MV-4-11 (cell line): ENCODE measurements at regions not wholly inside any gene's neighbourhood (a gene's known extent, or its start where the extent isn't known, plus 50 kb on each side); places are given as distances from the start of the nearest gene placed in this dataset.
A peak's percentile ranks its signal among the peaks of the same experiment; 100 is the strongest.

Experiments used
- DNase-seq: peaks from one replicate; lab custom pipeline; 2025; lab: John Stamatoyannopoulos, UW

DNA sequence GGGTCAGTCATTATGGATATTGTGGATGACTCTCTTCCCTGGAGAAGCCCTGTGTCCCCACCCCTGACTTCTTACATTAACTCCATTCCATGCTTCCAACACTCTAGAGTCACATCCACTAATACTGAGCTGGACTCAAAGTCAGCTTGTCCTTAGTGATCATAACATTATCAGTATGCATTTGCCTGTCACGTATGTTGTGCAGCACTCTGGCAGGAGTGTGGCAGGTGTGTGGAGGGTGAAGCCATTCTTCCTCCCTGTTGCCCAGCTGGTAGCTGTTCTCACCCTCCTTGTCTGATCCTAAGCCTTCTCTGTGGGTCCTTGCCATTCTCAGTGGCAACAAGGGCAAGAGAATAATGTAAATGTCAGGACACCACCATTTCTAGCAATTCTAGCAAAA, 334.1 kb upstream of the RAB6C start:
- no peak for DNase-seq

DNA sequence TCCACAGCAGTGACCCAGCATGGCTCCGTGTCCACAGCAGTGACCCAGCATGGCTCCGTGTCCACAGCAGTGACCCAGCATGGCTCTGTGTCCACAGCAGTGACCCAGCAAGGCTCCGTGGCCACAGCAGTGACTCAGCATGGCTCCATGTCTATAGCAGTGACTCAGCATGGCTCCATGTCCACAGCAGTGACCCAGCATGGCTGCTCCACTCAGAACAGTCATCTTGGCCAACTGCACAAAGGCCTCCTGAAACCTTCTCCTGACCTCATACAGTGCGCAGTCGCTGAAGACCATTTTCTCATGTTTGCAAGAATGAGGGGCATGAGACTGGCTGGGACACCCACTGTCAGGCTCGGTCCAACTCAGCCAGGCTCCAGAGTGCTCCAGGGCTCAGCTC, 333.4 kb upstream of the RAB6C start:
- no peak for DNase-seq

DNA sequence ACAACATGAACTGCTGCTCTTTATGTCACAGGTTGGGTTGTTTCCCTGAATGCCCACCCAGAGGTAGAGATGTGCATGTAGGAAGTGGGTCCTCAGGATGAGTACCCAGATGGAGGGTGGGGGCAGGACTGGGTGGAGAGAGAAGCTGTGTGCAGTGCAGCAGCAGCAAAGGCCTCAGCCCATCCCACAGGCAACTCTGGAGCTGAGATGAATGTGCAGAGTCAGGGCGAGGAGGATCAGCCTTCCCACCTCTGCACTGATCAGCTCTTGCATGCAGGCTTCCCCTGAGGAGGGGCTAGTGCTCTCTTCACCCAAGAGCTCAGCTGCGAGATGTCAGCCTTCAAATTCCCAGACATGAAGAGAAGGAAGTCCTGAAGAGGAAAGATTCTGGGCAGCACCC, 326.2 kb upstream of the RAB6C start:
- no peak for DNase-seq

DNA sequence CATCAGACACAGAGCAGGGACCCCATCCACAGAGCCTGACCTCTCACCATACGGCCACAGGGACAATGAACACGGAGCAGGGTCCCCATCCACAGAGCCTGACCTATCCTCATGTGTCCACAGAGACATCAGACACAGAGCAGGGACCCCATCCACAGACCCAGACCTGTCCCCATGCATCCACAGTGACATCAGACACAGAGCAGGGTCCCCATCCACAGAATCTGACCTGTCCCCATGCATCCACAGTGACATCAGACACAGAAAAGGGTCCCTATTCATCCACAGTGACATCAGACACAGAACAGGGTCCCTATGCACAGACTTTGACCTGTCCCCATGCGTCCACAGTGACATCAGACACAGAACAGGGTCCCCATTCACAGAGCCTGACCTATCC, 325.1 kb upstream of the RAB6C start:
- DNase-seq = no peak

DNA sequence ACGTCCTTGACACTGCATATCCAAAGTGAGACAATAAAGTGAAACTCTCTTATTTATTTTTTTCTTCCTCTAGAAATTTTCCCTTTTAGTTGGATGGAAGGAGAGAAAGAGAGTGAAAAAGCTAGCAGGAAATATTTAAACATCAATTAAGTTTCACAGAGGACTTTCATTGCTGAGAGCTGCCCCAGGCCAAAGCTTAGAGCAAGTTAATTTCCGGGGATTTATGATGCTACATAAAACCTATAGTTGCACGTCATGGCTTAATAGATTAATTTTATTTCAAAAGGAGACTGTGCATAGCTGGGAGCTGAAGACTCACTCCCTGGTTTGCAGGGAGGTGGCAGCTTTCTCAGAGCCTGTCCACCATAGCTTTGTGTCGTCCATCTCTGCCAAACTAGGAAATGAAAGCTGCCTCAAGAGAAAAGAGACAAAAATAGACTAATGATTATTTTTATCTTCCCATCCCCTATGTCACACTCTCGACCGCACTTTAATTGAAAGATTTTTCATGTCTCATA, 323.3 kb upstream of the RAB6C start:
- DNase-seq = no peak

DNA sequence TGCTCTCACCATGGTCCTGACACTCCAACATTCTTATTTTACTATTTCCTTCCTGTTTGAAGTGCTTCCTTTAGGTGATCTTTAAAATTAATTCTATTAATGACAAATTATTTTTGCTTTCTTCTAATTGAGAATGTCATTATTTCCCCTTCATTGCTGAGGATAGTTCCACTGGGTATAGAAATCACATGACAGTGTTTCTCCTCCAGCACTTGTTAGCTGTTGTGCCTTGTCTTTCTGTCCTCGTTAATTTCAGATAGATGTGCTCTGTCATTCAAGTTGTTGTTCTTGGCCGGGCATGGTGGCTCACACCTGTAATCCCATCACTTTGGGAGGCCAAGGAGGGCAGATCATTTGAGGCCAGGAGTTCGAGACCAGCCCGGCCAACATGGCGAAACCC, 321.0 kb upstream of the RAB6C start:
- DNase-seq = no peak

DNA sequence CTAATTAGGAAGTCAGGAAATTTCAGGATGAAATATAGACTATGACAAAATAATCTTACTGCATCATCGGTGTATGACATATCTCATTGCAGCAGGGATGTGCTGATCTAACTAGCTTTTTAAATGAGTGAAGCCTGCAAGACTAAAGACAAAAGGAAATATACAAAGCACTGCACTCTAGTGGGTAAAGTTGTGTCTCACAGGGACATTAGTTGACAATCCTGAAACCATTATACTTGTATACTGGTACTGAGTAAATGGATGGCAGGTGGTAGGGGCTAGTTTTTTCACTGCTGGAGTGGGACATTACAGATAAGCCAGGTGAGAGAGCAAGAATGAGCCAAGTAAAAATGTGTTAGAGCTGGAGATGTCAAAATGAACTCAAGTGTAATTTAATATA, 317.5 kb upstream of the RAB6C start:
- DNase-seq = peak; percentile 10

DNA sequence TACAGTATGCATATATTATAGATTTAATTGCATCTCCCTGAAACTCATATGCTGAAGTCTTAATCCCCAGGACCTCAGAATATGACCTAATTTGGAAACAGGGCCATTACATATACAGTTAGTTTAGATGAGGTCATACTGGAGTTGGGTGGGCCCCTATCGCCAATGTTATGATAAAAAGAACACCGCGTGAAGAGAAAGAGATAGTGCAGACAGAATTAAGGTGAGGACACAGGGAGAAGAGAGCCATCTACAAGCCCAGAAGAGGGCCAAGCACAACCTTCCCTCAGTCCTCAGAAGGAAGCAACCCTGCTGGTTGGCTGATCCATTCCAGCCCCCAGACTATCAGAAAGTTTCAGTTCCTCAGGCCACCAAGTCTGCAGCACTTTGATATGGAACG, 311.9 kb upstream of the RAB6C start:
- DNase-seq = peak; percentile 65

DNA sequence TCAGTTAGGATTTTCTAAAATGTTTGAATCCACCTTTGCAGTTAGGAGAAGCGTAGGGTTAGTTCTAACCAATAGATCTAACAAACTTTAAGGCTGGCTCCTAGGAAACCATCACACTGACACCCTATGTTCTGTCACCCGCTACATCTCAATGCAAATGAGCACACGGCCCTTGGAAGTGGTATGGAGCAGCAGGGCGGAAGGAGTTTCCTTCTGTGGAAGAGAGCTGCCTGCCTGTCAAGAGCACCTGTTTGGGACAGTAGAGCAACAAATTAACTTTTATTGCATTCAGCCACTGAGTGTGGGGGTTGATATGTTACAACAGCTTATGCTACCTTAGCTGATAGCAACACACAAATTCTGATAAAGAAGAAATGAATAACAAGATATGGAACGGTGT, 306.9 kb upstream of the RAB6C start:
- DNase-seq = no peak

DNA sequence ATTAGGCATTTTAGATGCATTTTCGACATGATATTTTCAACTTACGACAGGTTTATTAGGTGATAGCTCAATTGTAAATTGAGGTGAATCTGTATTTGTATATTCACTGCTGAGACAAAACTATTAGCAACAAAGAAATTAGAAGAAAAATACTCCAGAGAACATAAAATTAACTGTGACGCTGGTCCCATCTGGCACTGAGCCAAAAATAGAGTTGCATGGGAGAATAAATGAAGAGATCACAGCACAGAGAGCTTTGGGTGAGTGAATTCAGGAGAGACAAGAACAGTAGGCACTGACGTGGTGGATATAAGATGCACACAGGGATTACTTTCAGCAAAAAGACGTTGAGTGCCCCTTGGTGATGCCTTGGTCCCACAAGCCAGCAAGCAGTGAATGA, 306.2 kb upstream of the RAB6C start:
- no peak for DNase-seq

DNA sequence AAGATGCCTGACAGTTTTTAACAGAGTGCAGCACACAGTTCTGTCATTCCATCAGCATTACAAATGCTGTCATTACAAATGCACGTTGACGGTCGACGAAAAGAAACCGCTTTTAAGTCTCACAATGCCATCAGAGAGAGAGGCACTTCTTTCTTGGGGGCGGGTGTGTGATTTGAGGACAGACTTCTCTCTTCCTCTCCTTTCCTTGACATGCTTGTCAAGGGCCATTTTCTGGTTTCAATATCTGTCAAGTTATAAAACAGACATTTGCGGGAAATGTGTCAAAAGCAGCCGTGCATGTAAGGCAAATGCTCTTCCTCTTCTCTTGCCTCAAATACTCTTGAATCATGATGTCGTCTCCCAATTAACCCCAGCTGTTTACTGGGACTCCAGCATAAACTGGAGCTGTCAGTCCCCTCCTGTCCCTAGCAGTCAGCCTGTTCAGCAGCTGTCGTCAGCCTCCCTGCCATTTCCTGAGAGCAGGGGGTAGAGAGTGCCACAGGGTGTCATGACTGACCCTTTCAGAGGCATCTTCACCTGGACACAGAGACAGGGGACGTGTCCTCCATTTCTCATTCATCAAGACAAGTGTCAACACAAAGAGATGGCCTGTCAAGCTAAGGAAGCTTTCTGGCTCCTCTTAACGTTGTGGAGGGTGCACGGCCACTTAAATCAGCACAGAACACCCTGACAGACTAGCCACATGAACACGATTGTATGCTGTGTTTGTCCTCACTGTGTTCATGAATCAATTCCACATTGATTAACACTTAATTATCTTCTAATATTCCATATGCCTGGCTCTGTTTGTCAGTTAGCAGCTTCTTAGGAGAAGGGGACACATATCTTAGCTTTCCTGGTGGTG, 305.4 kb upstream of the RAB6C start:
- DNase-seq = no peak

DNA sequence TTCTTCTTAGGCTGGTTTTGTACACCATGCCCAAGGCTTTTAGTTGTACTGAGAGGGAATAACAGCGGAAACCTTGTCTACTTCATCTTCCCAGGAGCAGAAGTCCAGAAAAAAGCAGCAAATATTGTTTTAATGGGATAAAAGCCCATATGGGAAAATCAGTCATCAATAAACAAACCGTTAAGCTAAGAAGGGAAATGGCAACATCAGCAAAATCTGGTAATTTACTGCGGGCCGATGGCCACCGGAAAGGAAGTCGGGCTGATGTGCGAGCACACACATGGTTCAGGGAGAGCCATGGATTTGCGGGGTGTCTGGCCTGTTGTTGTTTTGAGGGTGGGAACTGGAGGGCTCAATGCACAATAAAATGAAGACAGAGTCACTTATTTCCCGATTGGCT, 300.7 kb upstream of the RAB6C start:
- DNase-seq = no peak

DNA sequence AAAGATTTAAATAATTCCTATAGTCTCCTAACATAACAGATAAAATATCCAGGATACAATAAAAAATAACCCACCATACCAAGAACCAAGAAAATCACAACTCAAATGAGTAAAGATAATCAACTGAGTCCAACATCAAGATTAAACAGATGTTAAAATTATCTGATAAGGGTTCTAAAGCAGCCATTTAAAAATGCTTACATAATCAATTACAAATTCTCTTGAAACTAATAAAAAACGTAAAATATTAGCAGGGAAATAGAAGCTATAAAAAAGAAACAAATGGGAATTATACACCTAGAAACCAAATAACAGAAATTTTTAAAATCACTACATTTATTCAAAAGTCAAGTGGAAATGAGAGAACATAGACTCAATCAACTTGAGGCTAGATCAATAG, 297.7 kb upstream of the RAB6C start:
- no peak for DNase-seq

DNA sequence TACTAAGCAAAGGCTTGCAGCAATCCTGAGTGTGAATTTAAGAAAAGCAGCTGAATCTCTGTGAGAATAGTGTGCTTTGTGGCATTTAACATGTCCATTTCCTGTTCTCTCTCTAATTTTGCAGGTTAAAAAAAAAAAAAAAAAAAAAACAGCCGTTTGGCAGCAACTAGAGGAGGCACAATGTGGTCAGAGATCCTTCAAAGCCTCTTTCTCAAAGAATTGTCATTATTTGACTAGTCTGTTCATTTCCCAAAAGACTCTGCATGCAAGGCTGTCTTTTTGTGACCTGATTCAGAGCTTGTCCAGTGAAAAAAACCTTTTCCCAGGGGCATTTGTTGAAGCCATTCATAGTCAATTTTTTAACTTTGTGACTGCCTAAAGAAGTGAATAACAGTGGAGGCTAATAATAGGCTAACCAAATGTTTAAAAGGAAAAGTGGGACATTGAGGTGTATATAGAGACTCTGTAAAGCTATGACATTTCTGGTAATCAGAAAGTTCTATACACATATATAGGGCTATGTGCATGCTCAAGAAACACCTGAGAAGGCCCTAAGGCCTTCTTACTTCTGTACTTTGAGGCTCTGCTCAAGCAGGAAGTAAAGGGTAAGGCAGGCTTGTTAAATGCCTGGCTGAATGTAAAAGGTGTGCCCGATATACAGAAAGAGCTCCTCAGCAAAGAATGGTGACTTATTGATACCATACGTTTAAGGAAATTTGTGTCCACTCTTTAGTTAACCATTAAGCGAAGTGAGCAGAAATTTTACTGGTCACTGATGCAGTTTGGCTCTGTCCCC, 289.6 kb upstream of the RAB6C start:
- no peak for DNase-seq

DNA sequence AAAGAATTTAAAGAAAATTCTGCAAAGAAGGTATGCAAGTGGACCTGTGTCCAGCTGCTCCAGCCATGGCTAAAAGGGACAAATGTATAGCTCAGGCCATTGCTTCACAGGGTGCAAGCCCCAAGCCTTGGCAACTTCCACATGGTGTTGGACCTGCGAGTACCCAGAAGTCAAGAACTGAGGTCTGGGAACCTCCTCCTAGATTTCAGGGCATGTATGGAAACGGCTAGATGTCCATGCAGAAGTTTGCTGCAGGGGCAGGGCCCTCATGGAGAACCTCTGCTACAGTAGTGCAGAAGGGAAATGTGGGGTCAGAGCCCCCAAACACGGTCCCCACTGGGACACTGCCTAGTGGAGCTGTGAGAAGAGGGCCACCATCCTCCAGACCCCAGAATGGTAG, 284.0 kb upstream of the RAB6C start:
- DNase-seq = no peak

DNA sequence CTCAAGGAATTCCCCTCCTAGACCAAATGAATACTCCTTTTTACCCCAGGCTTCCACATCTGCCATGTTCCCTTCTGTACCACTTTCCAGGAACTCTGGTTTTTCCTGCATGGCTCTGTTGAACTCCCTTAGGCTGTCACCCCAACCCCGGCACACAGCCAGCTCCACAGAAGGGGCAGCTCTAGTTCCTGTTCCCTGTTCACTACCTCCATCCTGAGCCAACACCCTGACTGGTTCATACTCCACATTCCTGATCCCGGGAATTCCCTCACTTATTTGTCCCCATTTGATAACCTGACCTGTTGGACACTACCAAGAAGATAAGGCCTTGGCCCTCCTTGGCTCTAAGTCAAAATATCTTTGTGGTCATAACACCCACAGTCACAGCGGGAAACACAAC, 280.9 kb upstream of the RAB6C start:
- DNase-seq = no peak

DNA sequence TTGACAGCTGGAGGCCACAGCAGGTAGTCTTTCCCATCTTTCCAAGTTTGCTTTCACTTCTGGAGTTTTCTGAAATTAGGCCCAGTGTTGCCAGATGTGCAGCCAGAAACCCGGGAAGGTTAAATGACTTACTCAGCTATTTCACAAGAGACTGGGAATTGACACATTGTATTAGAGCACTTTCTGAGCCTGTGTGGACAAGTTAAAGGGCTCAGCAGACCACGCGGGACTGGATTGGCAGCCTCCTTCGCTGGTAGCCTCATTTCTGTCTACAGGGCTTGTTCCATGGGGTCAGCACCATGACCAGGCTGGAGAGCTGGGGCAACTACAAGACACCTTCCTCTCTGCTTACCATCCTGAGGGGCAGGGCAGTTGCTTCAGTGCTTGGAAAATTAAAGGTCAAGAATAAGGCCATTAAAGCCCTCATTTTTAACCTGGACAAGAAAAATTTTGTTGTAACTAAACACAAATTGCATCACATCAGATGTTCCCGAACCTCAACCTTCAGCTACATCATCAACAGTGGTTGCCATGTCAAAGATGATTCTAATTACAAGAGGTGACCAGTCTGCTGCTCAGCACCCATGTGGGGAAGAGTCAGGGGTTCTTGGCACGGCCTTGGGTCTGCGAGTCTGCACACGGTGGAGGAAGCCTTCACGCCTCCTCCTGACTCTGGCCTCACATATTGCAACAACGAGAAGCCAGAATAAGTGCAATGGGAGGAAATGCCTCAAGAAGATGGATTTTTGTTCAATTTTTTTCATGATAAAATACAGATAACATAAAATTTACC, 279.5 kb upstream of the RAB6C start:
- no peak for DNase-seq

DNA sequence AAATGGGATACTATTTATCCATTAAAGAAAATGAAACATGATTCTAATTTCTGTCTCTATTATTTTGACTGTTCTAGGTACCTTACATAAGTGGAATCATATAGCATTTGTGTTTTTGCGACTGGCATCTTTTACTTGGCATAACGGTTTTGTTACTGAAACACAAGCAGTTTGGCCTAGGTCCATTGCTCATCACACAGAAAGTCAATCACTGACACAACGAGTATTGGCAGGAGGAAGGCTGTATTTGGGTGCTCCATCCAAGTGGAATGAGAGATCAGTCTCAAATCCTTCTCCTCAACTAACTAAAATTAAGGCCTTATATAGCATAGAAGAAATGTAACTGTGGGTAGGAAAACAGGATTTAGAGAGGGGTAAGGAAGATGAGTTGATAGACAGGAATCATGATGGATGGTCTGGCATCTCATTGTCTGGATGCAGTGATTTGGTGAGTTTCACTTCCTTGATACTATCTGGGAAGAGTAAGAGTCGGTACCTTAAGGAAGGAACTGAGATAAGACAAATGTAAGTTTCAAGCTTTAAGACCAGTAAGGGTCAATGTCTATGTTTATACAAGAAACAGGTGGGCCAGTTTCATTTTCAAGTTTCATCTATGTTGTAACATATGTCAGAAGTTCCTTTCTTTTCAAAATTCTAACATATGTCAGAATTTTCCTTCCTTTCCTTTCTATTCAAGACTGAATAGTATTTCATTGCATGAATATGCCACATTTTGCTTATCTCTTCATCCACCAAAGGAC, 276.9 kb upstream of the RAB6C start:
- no peak for DNase-seq

DNA sequence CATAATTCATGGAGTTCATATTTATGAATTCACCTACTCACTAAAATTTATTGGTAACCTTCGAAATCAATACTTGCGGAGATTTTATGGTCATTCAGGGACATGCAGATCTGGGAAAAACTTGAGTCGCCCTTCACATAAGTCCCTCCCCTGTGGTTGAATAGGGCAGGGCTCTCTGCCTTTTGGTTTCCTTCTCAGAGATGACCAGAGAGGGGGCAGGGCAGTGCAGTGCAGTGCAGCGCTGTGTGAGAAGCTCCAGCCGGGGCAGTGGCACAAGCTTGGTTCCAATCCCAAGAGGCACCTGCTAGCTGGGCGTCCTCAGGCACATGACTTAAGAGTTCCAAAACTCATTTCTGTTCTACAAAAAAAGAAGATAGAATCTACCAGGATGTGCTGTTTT, 274.4 kb upstream of the RAB6C start:
- DNase-seq = no peak

DNA sequence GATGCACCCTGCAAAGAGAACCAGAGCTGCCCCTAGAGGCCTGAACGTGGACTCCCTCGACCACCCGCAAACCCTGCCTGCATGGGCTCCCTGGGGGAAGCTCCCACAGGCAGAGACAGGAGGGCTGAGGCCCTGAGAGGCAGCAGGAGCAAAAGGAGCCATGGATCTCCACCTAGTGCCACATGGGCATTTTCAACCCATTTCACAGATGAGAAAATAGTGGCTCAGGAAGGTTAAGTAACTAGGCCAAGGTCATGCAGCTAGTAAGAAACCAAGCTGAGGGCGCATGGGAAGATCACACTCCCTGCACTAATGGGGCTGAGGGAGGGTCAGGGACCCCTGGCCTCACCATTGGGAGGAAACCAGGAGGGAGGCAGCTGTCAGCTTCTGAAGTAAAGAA, 271.7 kb upstream of the RAB6C start:
- DNase-seq = no peak

DNA sequence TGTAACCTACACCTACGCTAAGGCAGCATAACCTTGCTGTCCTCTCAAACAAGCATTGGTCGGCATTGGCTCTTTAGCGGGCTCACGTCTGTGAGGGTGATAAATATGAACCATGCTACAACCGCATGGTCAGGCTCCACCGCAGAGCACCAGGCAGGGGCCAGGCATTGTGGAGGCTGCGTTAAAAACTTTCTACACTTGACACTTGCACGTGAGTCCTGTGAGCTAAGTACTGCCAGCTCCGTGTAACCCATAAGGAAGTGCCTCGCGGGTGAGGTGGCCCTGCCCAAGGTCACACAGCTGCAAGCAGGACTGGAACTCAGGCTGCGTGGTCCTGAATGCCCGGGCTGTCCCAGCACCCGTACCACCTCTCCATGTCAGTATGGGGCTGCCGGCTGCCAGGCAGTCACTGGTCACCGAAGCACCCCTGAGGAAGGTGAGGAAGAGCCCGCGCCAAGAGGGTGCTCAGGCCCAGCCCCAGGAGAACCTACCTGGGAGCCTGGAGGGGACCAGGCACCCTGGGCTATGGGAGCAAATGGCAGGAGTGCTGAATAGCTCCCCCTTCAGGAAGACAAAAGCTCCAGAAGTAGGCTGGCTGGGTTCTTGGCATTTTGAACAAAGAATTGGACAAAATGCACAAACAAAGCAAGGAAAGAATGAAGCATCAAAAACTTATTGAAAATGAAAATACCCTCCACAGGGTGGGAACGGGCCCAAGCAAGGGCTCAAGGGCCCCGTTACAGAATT, 271.1 kb upstream of the RAB6C start:
- DNase-seq = no peak
